ENCODE measurements at regions not wholly inside any gene's neighbourhood (a gene's known extent, or its start where the extent isn't known, plus 50 kb on each side); places are given as distances from the start of the nearest gene placed in this dataset.

- TF ChIP-seq, protein P1, sequence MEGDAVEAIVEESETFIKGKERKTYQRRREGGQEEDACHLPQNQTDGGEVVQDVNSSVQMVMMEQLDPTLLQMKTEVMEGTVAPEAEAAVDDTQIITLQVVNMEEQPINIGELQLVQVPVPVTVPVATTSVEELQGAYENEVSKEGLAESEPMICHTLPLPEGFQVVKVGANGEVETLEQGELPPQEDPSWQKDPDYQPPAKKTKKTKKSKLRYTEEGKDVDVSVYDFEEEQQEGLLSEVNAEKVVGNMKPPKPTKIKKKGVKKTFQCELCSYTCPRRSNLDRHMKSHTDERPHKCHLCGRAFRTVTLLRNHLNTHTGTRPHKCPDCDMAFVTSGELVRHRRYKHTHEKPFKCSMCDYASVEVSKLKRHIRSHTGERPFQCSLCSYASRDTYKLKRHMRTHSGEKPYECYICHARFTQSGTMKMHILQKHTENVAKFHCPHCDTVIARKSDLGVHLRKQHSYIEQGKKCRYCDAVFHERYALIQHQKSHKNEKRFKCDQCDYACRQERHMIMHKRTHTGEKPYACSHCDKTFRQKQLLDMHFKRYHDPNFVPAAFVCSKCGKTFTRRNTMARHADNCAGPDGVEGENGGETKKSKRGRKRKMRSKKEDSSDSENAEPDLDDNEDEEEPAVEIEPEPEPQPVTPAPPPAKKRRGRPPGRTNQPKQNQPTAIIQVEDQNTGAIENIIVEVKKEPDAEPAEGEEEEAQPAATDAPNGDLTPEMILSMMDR (IDR thresholded peaks at IDR 0.05) = no peak
- TF ChIP-seq EZH2 (IDR thresholded peaks at IDR 0.05) = no peak
Observed at GRCh38 chr6:153963352-153963751, 75.7 kb upstream of the OPRM1 start.

Data from neural progenitor cell (in vitro differentiated cells).